Dendritic cell treated with granulocyte-macrophage colony-stimulating factor and Interleukin-4, amounts not matched to agents 40 ng/mL and 50 ng/mL, for 4 days (primary cell): ENCODE measurements at regions not wholly inside any gene's neighbourhood (a gene's known extent, or its start where the extent isn't known, plus 50 kb on each side); places are given as distances from the start of the nearest gene placed in this dataset.
"Not testable (repeated sequence)": the region's sequence is repeated elsewhere in the genome, so short reads cannot be mapped to it uniquely, and the experiment has no call there.

Experiments
- H3K27ac Mint-ChIP-seq: one replicate; pipeline ENCODE4 v1.8.0; 2022; ENCODE audit warnings: mild to moderate bottlenecking, mixed read lengths
- H3K27me3 Mint-ChIP-seq: one replicate; pipeline ENCODE4 v1.8.0; 2022; ENCODE audit warnings: mild to moderate bottlenecking, mixed read lengths
- H3K36me3 Mint-ChIP-seq: one replicate; pipeline ENCODE4 v1.8.0; 2022; ENCODE audit warnings: low read depth, mixed read lengths
- H3K4me1 Mint-ChIP-seq: one replicate; pipeline ENCODE4 v1.8.0; 2022; ENCODE audit warnings: low read depth, mixed read lengths
- H3K4me3 Mint-ChIP-seq: one replicate; pipeline ENCODE4 v1.8.0; 2022; ENCODE audit warnings: mild to moderate bottlenecking, moderate library complexity, mixed read lengths
- H3K9me3 Mint-ChIP-seq: one replicate; pipeline ENCODE4 v1.8.0; 2022; ENCODE audit warnings: mixed read lengths
- intact Hi-C: fragments of 100-400 bp; cut with micrococcal nuclease; formaldehyde crosslinking; loops from one replicate; pipeline ENCODE4 v1.15.0; 2022

GRCh38 chr2:138093455-138093854, 129.2 kb downstream of the HNMT start:
- Mint-ChIP-seq H3K27me3 (no peaks in the 10 kb centered on the region), H3K4me1 (peaks cover 9% of the 10 kb centered on the region), H3K9me3 (no peaks in the 10 kb centered on the region), H3K36me3 (no peaks in the 10 kb centered on the region), H3K27ac (no peak overlapping the region), H3K4me3 (no peak overlapping the region)
- intact Hi-C loops, result no loop called here

- Mint-ChIP-seq H3K36me3 (no peaks in the 10 kb centered on the region), H3K27me3 (no peaks in the 10 kb centered on the region), H3K4me3 (no peak overlapping the region), H3K4me1 (peaks cover 3% of the 10 kb centered on the region), H3K27ac (no peak overlapping the region), H3K9me3 (peaks cover 1% of the 10 kb centered on the region)
- intact Hi-C loops, result no loop called here
Observed at GRCh38 chr2:138094031-138094430, 129.8 kb downstream of the HNMT start.

GRCh38 chr2:138095336-138095735, 131.1 kb downstream of the HNMT start:
- Mint-ChIP-seq H3K27me3 (no peaks in the 10 kb centered on the region), H3K27ac (no peak overlapping the region), H3K4me1 (no peaks in the 10 kb centered on the region), H3K9me3 (peaks cover 11% of the 10 kb centered on the region), H3K4me3 (no peak overlapping the region), H3K36me3 (no peaks in the 10 kb centered on the region)
- intact Hi-C loops, result no loop called here

- H3K27ac Mint-ChIP-seq, intact Hi-C loops, H3K27me3 Mint-ChIP-seq, H3K36me3 Mint-ChIP-seq, H3K4me3 Mint-ChIP-seq, H3K4me1 Mint-ChIP-seq: not testable (repeated sequence)
- peaks cover 11% of the 10 kb centered on the region for H3K9me3 Mint-ChIP-seq
Observed at GRCh38 chr2:138099288-138099687, 135.0 kb downstream of the HNMT start.

- intact Hi-C loops, result loop anchor here (5.0 kb wide), 1 partner anchor 691 kb away; no protein-coding TSS in a partner anchor
- Mint-ChIP-seq H3K4me1 (no peaks in the 10 kb centered on the region), H3K9me3 (peaks cover 11% of the 10 kb centered on the region), H3K27me3 (no peaks in the 10 kb centered on the region), H3K4me3 (no peak overlapping the region), H3K36me3 (no peaks in the 10 kb centered on the region), H3K27ac (no peak overlapping the region)
Observed at GRCh38 chr2:138101718-138102117, 137.4 kb downstream of the HNMT start.

GRCh38 chr2:138102664-138103063, 138.4 kb downstream of the HNMT start:
- intact Hi-C loops, result loop anchor here (5.0 kb wide), 1 partner anchor 690 kb away; no protein-coding TSS in a partner anchor
- H3K27me3 Mint-ChIP-seq, result no peaks in the 10 kb centered on the region

GRCh38 chr2:138103156-138103555, 138.9 kb downstream of the HNMT start:
- Mint-ChIP-seq H3K4me3 (no peak overlapping the region), H3K4me1 (no peaks in the 10 kb centered on the region), H3K27me3 (no peaks in the 10 kb centered on the region), H3K36me3 (no peaks in the 10 kb centered on the region), H3K9me3 (peaks cover 11% of the 10 kb centered on the region), H3K27ac (no peak overlapping the region)
- intact Hi-C loops, result loop anchor here (5.0 kb wide), 1 partner anchor 689 kb away; no protein-coding TSS in a partner anchor

More at GRCh38 chr2:138102664-138103063, 138.4 kb downstream of the HNMT start:
- Mint-ChIP-seq H3K4me3 (no peak overlapping the region), H3K4me1 (no peaks in the 10 kb centered on the region), H3K27ac (no peak overlapping the region), H3K9me3 (peaks cover 11% of the 10 kb centered on the region), H3K36me3 (no peaks in the 10 kb centered on the region)

- H3K4me1 Mint-ChIP-seq, result no peaks in the 10 kb centered on the region
- intact Hi-C loops, result loop anchor here (5.0 kb wide), 1 partner anchor 688 kb away; no protein-coding TSS in a partner anchor
- H3K36me3 Mint-ChIP-seq, result no peaks in the 10 kb centered on the region
- peaks cover 10% of the 10 kb centered on the region for H3K9me3 Mint-ChIP-seq
- no peaks in the 10 kb centered on the region for H3K27me3 Mint-ChIP-seq
- no peak overlapping the region for H3K4me3 Mint-ChIP-seq
- no peak overlapping the region for H3K27ac Mint-ChIP-seq
Observed at GRCh38 chr2:138104071-138104470, 139.8 kb downstream of the HNMT start.

GRCh38 chr2:138105358-138105757, 141.1 kb downstream of the HNMT start:
- Mint-ChIP-seq H3K36me3 (no peaks in the 10 kb centered on the region), H3K27me3 (no peaks in the 10 kb centered on the region), H3K4me3 (no peak overlapping the region), H3K9me3 (no peaks in the 10 kb centered on the region), H3K4me1 (no peaks in the 10 kb centered on the region), H3K27ac (no peak overlapping the region)
- intact Hi-C loops, result no loop called here

- no peaks in the 10 kb centered on the region for H3K9me3 Mint-ChIP-seq
- intact Hi-C loops, result no loop called here
- no peak overlapping the region for H3K27ac Mint-ChIP-seq
- H3K4me3 Mint-ChIP-seq, result no peak overlapping the region
- H3K27me3 Mint-ChIP-seq, result no peaks in the 10 kb centered on the region
- no peaks in the 10 kb centered on the region for H3K4me1 Mint-ChIP-seq
- H3K36me3 Mint-ChIP-seq, result no peaks in the 10 kb centered on the region
Observed at GRCh38 chr2:138106606-138107005, 142.3 kb downstream of the HNMT start.

GRCh38 chr2:138107288-138107687, 143.0 kb downstream of the HNMT start:
- Mint-ChIP-seq H3K4me3 (no peak overlapping the region), H3K4me1 (no peaks in the 10 kb centered on the region), H3K27ac (no peak overlapping the region), H3K36me3 (no peaks in the 10 kb centered on the region), H3K9me3 (no peaks in the 10 kb centered on the region), H3K27me3 (no peaks in the 10 kb centered on the region)
- intact Hi-C loops, result no loop called here

GRCh38 chr2:138110453-138111083, 146.3 kb downstream of the HNMT start:
- Mint-ChIP-seq H3K27ac (no peak overlapping the region), H3K4me1 (no peaks in the 10 kb centered on the region), H3K9me3 (peaks cover 10% of the 10 kb centered on the region), H3K36me3 (no peaks in the 10 kb centered on the region), H3K4me3 (no peak overlapping the region), H3K27me3 (no peaks in the 10 kb centered on the region)
- intact Hi-C loops, result no loop called here

GRCh38 chr2:138112536-138112935, 148.3 kb downstream of the HNMT start:
- intact Hi-C loops, result no loop called here
- Mint-ChIP-seq H3K27me3 (no peaks in the 10 kb centered on the region), H3K4me1 (no peaks in the 10 kb centered on the region), H3K36me3 (no peaks in the 10 kb centered on the region), H3K9me3 (peaks cover 10% of the 10 kb centered on the region), H3K27ac (no peak overlapping the region), H3K4me3 (no peak overlapping the region)

- intact Hi-C loops, result no loop called here
- Mint-ChIP-seq H3K27ac (no peak overlapping the region), H3K36me3 (no peaks in the 10 kb centered on the region), H3K9me3 (peaks cover 10% of the 10 kb centered on the region), H3K27me3 (no peaks in the 10 kb centered on the region), H3K4me1 (no peaks in the 10 kb centered on the region), H3K4me3 (no peak overlapping the region)
Observed at GRCh38 chr2:138113871-138114525, 149.7 kb downstream of the HNMT start.
